GM18520 (cell line): ENCODE measurements at regions not wholly inside any gene's neighbourhood (a gene's known extent, or its start where the extent isn't known, plus 50 kb on each side); places are given as distances from the start of the nearest gene placed in this dataset.

ENCODE experiments used
- ATAC-seq: cut with Tn5 transposase; IDR thresholded peaks from one replicate; pipeline ENCODE4 v1.9.1; 2021; ENCODE audit not compliant: unreplicated experiment

DNA sequence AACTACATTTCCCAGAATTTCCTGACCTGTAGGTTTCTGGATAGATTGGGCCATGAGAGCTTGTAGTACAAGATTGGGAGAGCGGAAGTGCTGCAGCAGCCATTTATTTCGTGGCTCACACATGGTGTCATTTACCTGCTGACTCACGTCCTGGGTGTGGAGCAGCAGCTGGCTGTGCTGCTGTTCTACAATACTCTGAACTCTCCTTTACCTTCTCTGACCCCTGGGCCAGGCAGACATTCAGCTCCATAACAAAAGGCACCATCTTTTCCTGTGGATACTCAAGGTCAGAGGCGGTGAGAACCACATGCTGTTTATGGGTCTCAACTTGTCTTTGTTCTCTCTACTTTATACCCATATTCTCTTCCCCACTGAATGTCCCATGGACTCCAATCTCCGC lies 490.2 kb downstream of the IGSF11 start:
- ATAC-seq, result no peak

DNA sequence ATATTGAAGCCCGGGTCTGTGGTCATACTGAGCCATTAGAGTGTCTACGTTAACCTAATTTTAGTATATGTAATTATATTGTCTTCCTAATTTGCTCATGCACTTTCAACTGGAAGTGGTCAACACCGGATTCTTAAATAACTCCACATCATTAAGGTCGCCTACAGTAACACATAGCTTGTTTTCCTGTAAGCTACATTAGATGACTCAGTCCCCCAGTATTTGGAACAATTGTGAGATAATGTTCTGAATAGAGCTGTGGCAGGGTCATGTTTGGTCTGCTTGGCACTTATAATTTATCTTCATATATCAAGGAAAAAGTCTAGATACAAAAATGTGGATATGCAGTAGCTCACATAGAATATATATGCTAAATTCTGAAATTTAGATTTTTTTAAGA lies 486.2 kb downstream of the IGSF11 start:
- ATAC-seq, result no peak

DNA sequence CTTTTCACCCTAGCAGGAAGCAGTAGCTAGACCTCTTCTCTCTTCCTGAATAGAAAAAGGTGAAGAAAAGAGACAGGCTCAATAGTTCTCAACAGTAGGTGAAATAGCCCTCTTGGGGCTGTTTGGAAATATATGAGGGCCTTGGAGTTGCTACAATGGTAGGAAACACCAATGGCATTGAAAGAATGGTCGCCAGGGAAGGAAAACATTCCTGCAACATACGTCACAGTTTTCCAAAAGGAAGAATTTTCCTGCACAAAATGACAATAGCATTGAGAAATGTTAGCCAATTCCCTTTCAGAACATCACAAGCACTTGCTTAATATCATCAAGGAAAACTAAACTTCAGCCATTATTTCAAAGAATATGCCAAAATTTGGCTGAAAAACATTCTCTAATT lies 484.5 kb downstream of the IGSF11 start:
- no peak for ATAC-seq

DNA sequence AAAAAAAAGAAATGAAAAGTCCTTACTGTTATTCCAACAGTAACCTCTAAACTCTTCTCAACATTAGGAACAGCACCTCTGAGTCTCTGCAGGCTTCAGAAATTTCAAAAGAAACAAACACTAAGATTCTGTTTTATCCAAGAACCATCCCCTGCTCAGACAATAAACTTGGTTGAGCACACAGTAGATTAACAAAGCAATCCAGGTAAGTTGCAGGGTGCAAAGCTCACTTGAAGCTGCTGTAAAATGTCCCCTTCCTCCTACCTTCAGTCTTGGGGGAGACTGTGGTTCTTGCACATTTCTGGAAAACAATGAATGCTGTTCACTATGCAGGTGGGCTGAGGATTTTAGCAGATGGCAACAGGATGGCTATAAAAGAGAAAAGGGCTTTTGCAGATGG lies 484.1 kb downstream of the IGSF11 start:
- ATAC-seq, result no peak

DNA sequence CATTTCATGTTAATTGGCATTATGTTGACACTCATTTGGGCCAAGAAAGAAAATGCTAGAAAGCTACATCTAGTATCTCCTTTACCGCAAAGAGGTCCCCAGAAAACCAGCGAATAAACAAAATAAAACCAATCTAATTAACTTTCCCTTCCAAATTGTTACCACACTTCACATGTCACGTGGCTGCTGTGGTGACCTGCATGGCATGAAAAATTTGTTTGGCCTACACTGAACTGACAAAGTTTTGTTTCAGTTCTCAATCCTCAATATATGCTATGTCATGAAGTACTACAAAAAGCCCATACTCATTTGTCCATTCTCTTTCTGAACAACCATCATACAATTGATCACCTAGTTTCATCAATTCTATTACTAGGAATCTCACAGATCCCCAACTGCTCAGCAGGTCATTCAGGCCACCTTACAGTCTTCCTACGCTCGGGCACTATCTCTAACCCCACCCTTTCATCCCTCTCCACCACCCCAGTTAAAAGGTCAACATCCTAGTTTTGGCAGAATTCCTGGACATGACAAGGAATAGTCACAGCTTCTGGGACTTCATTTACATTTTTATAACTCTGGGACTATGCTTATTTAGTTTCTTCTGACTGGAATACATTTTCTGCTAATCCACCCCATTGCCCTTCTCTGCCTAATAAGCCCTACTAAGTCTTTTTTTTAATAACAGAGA lies 480.4 kb downstream of the IGSF11 start:
- no peak for ATAC-seq

DNA sequence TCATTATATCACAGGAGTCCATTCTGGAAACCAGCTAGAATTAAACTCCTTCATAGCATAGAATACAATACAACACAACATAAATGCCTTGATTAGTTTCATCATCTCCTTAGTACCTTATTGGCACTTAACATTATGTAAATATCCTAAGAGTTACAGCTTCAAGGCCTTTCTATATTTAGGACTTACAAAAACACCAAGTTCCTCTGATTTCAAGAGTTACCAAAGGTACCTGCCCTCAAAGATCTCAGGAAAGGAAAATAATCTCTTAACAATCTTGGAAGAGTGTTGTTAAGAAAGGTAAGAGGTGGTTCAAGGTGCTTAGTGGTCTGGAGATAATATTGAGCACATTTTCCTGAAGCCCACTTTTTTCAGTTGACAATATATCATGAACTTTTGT lies 477.7 kb downstream of the IGSF11 start:
- no peak for ATAC-seq

DNA sequence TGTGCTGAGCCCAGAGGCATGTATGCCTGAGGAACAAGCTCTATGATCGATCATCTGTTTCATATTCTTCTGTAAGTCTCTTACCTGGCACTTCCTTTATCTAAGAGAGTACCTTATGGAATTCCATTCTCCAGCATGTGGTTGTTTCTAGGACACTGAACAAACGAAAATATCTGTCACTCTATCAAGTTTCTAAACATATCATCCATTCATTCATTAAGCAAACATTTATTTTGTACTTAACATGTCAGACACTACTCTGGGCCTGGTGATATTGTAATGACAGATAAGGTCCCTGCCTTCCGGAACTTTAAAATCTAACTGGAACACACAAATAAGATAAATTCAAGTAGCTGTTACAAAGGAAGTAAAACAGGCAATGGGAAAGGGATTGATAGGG lies 477.1 kb downstream of the IGSF11 start:
- no peak for ATAC-seq

DNA sequence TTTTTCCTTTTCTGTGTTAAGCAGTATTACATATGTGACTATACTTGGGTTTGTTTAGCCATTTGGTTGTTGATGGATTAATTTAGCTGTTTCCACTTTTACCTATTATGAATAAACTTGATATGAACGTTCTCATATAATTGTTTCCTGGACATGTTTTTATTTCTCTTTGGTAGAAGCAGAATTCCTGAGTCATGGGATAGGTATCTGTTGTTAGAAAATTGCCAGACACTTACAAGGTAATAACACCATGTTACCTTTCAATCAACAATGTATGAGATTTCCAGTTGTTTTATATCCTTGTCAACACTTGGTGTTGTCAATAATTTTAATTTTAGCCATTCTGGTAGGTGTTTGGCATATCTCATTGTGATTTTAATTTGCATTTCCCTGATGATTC lies 475.4 kb downstream of the IGSF11 start:
- ATAC-seq, result no peak

DNA sequence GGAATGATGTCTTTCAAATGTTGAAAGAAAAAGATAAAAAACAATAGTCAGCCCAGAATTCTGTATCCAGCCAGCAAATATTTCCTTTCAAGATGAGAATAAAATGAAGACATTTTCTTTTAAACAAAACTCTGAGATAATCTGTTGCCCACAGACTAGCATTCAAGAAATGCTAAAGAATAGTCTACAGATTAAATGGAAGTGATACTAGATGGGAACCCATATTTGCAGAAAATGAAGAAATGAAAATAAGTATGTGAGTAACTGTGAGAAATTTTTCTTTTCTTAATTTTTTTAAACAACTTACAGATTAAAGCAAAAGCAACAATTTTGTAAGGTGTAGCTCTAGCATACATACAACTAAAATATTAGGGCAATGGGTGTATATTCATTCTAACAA lies 469.8 kb downstream of the IGSF11 start:
- no peak for ATAC-seq

DNA sequence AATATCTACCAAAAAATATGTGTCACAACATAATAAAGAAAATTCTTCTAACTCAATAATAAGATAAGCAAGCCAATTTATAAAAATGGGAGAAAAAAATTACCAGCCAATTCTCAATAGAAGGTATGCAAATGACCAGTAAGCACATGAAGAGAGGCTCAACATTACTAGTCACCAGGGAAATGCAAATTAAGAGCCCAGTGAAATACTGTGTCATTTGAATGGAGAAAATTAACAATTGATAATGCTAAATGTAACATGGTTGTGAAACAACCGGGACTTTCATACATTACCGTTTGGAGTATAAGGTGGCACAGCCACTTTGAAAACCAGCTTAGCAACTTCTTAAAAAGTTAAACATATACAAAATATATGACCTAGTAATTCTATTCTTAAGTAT lies 460.7 kb downstream of the IGSF11 start:
- ATAC-seq, result no peak

DNA sequence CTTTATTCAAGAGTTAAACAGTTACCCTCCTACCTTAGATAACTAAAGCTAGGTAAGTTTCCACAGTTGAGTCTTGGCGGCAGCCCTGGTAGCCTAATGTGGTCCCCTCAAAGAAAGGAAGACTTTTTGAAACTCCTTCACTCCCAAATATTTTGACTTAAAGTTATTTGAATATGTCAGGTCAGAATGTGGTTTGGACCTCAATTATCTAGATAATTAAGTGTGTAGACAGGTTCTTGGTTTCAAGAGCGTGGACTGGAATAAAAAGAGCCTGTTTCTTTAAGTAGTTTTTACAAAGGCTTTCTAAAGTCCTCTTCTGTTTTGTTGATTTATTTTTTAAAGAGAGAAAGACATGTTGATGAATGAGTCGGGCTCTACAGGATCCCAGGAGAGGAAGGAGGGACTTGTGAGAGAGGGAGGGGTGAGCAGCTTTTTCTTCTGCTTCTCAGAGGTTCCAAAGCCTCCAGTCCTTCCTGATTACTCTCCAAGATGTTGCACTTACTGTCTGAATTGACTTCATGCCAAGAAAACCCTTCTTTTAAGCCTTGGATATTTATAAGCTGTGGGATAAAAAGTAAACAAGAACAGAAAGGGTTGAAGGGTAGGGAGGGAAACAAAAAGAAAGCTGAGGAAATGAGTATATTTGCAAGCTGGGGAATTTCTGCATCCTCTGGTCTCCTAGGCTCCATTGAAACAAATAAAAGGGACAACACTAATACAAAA lies 457.4 kb downstream of the IGSF11 start:
- ATAC-seq, result no peak

DNA sequence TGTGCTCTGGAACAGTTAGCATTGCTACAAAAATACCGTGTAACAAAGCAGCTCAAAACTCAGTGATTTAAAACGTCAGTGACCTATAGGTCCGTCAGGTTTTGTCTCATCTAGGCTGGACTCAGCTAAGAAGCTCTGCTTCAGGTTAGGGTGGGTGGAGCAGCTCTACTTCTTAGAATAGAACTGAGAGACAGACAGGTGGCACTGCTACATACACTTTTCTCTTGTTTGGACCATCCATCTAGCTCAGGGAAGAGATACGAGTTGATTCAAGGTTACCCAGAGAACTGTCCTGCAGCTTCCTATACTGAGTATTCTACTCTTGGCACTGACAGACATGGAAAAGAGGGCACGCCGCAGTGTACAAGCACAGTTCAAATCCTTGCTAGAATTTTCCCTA lies 456.1 kb downstream of the IGSF11 start:
- ATAC-seq, result no peak

DNA sequence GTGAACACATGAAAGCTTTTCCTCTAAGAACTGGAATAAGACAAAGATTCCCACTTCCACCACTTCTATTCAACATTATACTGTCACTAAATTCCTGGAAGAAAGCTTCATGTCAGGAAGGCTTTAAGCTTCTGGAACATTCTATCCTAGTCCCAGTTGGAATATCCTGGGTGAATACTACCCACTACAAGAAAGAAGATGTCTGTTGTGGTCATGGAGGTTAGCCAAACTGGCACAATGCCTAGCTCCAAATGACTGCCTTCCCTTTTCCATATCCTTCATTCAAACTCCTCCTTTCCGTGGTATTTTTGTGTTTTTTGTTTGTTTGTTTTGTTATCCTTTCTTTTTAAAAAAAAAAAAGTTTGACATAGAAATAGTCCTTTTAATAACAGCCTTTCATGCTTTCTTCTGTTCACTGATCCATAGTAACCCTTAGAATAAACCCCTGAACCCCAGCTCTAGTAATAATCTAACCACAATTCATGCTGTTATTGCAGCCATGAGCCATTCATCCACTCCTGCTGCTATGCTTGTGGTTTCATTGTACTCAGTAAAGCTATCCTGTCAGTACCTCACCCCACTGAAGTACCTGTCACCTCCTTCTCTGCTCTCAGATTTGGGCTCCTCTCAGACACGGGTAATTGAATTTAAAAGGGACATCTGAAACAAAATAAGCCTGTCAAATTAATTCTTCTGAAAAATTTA lies 447.5 kb downstream of the IGSF11 start:
- no peak for ATAC-seq

DNA sequence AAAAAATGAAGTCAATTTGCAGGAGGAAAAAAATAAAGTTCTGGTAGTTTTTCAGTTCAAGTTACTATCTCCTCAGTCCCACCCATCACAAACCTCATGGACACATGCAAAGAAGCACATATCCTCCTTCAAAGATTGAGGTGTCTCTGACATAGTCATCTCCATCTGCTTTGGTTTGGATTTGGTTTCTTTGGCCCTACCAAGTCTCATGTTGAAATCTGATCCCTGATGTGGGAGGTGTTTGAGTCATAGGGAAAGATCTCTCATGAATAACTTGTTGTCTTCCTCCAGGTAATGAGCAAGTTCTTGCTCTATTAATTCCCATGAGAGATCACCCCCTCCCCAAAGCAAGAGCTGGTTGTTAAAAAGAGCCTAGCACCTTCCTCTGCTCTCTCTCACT lies 446.8 kb downstream of the IGSF11 start:
- ATAC-seq, result no peak

DNA sequence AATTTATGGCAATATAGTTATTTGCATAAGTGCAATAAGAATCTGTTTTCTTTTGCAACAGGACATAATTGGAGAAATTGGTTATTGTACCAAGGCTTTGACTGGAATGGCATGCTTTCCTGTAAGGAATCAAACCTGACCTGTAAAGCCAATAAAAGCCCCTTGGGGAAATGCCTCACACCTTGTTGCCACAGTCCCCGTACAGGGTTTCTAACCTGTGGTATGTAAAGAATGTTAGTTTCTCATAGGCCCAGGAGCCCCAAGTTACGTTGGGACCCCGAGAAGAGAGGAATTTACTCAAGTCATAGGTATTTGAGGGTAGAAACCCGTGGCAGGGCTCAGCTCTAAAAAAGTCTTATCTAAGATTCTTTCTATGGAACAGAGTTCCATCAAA lies 441.4 kb downstream of the IGSF11 start:
- no peak for ATAC-seq

DNA sequence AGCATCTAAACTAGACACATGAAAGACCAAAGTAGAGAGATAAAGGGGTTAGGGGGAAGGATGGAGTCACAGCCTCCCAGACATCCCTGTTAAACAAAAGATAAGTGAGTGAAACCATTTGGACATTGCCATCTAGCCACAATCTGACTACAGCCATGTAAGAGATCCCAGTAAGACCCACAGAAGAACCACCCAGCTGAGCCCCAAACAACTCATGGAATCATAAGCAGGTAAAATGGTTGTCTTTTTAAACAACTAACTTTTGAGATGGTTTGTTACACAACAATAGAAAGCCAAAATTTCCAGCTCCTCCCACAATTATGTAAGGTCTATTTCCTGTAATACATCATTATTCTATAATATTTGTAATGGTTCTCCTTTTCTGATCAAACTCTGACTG lies 437.5 kb downstream of the IGSF11 start:
- ATAC-seq, result no peak

DNA sequence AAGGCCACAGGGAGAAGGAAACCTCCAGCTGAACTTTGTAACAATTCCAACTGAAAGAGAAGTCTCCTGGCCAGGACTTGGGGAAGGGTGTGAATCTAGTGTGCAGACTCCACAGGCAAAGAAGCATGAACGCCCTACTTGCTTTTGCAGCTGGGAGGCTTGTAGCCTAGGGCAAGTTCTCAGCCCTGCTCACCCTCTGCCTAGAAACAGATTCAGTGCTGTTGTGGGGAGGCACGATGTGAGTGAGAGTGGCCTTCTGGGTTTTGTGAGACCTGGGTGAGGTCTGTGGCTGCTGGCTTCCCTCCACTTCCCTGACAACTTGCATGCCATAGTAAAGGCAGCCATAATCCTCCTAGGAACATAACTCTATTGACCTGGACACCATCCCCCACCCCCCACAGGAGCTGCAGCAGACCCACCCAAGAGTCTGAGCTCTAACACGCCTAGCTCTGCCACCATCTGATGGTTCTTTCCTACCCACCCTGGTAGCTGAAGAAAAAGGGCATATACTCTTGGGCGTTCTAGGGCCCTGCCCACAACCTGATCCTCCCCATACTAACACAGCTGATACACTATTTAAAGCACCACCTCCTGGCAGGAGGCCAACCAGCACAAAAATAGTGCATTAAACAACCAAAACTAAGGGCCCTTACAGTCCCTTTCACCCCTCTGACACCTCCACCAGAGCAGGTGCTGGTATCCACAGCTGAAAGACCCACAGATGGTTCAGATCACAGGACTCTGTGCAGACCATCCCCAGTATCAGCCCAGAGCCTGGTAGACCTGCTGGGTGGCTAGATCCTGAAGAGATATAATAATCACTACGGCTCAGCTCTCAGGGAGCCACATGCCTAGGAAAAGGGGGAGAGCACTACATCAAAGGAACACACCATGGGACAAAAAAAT lies 426.5 kb downstream of the IGSF11 start:
- ATAC-seq, result no peak

DNA sequence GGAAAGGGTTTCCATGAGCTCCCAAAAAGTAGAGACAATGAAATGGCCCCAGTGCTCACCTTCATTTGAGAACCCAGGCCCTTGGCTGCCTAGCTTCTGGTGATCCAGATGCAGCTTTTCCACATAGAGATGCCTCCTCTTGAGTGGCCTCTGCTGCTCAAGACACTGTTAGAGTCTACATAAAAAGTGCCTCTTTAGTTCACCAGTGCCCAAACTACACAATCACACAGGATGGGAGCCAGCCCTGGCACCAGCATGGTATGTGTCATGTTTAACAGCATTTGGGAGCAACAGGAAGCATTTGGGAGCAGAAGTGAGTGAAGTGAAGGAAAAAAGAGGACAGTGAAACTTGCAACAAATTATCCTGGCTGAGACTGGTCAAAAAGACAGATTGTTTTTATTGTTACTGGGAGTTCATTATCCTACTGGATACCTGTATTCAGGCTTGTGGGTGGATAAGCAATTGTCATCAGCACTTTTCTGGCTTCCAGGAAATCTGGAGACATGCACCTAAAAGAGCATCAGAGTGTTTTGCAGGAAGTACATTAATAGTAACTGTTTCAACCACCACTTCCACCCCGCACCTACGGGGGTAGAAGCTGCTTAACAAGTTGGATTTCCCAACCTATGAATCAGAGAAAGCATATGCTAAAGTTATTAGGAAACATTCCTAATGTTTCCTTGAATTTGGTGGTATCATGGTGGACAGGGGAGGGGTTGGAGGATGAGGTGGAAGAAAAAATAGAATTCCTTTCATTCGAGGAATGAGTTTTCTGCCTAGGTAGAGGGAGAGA lies 416.2 kb downstream of the IGSF11 start:
- ATAC-seq, result no peak

DNA sequence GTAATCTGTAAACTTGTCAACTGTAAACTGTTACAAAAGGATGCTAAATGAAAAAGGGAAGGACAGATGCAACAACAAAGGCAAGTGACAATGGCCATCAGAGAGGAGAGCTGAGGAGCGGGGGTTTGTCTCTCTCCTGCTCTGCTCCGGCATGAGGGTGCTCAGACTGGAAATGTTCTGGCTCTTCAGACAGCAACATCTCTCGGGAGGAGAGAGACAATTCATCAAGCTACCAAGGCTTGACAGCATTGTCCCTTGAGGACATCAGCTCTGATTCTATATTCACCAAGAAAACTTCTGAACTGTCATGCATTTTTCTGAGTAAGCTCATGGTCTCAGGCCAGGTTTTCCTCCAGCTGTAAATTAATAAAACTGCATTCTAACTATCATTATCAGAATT lies 408.2 kb downstream of the IGSF11 start:
- ATAC-seq, result no peak

DNA sequence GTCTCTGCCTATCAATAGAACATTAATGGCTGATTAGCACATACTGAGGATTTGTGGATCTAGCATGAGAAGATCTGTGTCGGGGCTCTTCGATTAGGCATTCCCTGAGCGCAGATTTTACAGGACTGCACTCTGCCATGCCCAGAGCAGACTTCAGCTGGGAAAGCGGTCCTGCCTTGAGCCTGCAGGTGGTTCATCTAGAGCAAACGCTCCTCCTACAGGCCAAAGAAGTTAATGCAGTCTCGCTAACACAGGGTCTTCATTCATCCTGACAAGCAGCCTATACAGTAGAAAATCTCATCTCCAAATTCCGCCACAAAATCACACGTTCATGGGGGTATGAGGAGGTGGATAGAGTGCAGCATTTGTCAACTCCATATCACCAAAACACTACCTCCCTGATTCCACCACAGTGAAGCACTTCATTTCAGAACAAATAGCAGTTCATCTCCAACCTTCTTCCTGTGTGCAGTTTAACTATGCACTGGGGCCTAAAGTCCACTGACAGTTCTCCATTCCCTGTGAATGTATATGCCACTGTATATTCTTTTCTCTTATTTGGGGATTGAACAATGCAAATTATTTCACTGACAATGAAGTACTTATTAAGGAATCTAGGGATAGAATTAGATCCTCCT lies 405.8 kb downstream of the IGSF11 start:
- peak; percentile 93 for ATAC-seq
